ENCODE measurements at regions not wholly inside any gene's neighbourhood (a gene's known extent, or its start where the extent isn't known, plus 50 kb on each side); places are given as distances from the start of the nearest gene placed in this dataset.

- DNase-seq (ENCODE audit: low read depth, low spot score) (no peak), FAIRE-seq (no peak)
- ChIA-PET POLR2A (no interaction called here), CTCF (interaction anchor here (1.2 kb wide), 1 partner anchor 16 kb away, joined by 3 read pairs; no protein-coding TSS in a partner anchor)
- no peak overlapping the region for H3K4me3 ChIP-seq (replicated peaks in 1 of 3; ENCODE audit: insufficient read depth in 1 of 3, low read depth in 1 of 3, low read length in 3 of 3)
- H3K36me3 ChIP-seq (ENCODE audit: control insufficient read depth in 2 of 2, extremely low read depth in 1 of 2, insufficient read depth in 2 of 2, low read length in 2 of 2) = no peaks in the 10 kb centered on the region
- H4K20me1 ChIP-seq (replicated peaks; ENCODE audit: control insufficient read depth, extremely low read depth, insufficient read depth, low read length) = no peaks in the 10 kb centered on the region
- H3K4me1 ChIP-seq (ENCODE audit: control insufficient read depth, extremely low read depth, insufficient read depth, low read length) = peaks cover 10% of the 10 kb centered on the region
- no peak overlapping the region for H3K9ac ChIP-seq (replicated peaks; ENCODE audit: extremely low read depth, insufficient read depth, low read length)
- TF ChIP-seq POLR2AphosphoS5 (IDR thresholded peaks at IDR 0.05; ENCODE audit: insufficient read depth, low read depth, low read length) (no peak), MYC (IDR thresholded peaks at IDR 0.05; ENCODE audit: low read depth, low read length) (no peak), GATA2 (IDR thresholded peaks at IDR 0.05; ENCODE audit: insufficient read depth, insufficient read length, low read depth, low read length) (no peak), EZH2 (IDR thresholded peaks at IDR 0.05; ENCODE audit: borderline replicate concordance, low read depth, low read length, severe bottlenecking) (no peak), POLR2A (IDR thresholded peaks at IDR 0.05; ENCODE audit: low read depth, low read length) (no peak), MAX (IDR thresholded peaks at IDR 0.05; ENCODE audit: insufficient read depth, insufficient read length) (no peak), JUN (IDR thresholded peaks at IDR 0.05; ENCODE audit: borderline replicate concordance, insufficient read depth, insufficient read length, low read depth) (no peak), FOS (IDR thresholded peaks at IDR 0.05; ENCODE audit: borderline replicate concordance, insufficient read depth, low read length) (no peak), CTCF (IDR thresholded peaks at IDR 0.05; ENCODE audit: extremely low read depth in 1 of 2, insufficient read depth in 1 of 2, low read depth in 1 of 2, low read length in 2 of 2) (no peak)
- dilution Hi-C loops (cut with MboI; ENCODE audit: extremely low pct_ligation_motif_present, low sequenced_read_pairs) = no loop called here
- H3K79me2 ChIP-seq (ENCODE audit: control insufficient read depth, insufficient read depth, low read length) = no peaks in the 10 kb centered on the region
- H3K27me3 ChIP-seq (ENCODE audit: control insufficient read depth in 2 of 2, insufficient read depth in 2 of 2, low read length in 2 of 2) = no peaks in the 10 kb centered on the region
- H3K27ac ChIP-seq (ENCODE audit: insufficient read depth, low read depth, low read length) = no peak overlapping the region
- no peak overlapping the region for H3K4me2 ChIP-seq (ENCODE audit: insufficient read depth, low read length)
- no TSS peak for BruUV-seq (replicated peaks)
- H3K9me3 ChIP-seq (replicated peaks; ENCODE audit: control insufficient read depth, insufficient read depth, low read length) = no peaks in the 10 kb centered on the region
- intact Hi-C loops (cut with micrococcal nuclease) = no loop called here
- no peaks in the 10 kb centered on the region for H3K9me1 ChIP-seq (replicated peaks; ENCODE audit: control insufficient read depth, extremely low read depth, insufficient read depth, low read length)
- no peak overlapping the region for H2AFZ ChIP-seq (ENCODE audit: low read depth, low read length)
These were observed 359.6 kb downstream of the ARL4A start for GRCh38 chr7:13047061-13047460.

All from endothelial cell of umbilical vein (primary cell).